Activated naive CD8-positive, alpha-beta T cell treated with anti-CD3 and anti-CD28 coated beads, Interleukin-2, amount 10 ng/mL, durations not matched to agents 7 days and 5 days (primary cell): ENCODE measurements at regions not wholly inside any gene's neighbourhood (a gene's known extent, or its start where the extent isn't known, plus 50 kb on each side); places are given as distances from the start of the nearest gene placed in this dataset.

Source experiments
- ATAC-seq: fragments of 150-1000 bp; cut with Tn5 transposase; one replicate; pipeline ENCODE4 v1.10.0; 2021; ENCODE audit warnings: low read depth, moderate library complexity
- POLR2A ChIA-PET: fragments of 350-600 bp; sonication (Branson Sonifier 250); formaldehyde crosslinking; loops from one replicate; lab custom pipeline; 2021; ENCODE audit warnings: antibody characterized with exemption; lab: Charles Lee
- DNase-seq: peaks from one replicate; pipeline ENCODE4 v3.0.0; 2021
- H3K27ac Mint-ChIP-seq: one replicate; pipeline ENCODE4 v1.8.0; 2022; ENCODE audit warnings: mild to moderate bottlenecking, mixed read lengths
- H3K27me3 Mint-ChIP-seq: one replicate; pipeline ENCODE4 v1.8.0; 2022; ENCODE audit warnings: mild to moderate bottlenecking, moderate library complexity, mixed read lengths
- H3K36me3 Mint-ChIP-seq: one replicate; pipeline ENCODE4 v1.8.0; 2021; ENCODE audit warnings: mild to moderate bottlenecking, mixed read lengths
- H3K4me1 Mint-ChIP-seq: one replicate; pipeline ENCODE4 v1.8.0; 2021; ENCODE audit warnings: mixed read lengths
- H3K4me3 Mint-ChIP-seq: one replicate; pipeline ENCODE4 v1.8.0; 2022; ENCODE audit warnings: mild to moderate bottlenecking, moderate library complexity, mixed read lengths
- H3K9me3 Mint-ChIP-seq: one replicate; pipeline ENCODE4 v1.8.0; 2021; ENCODE audit warnings: mixed read lengths

DNA sequence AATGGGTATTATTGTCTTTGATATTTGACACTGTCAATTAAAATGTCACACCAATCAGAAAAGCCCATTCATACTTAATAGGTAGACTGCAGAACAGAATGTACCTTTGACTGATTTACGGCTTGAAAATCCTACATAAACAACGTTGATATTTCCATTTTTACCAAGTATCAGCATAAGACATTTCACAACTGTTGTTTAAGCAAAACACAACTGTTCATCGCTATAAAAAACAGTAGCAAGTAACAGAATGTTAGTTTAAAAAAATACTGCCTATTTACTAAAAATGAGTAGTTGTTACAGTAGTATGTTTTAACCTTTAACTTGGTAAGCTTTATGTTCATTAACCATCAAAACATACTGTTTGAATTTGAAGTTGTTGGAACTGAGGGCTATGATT lies 1096.6 kb downstream of the PCDH17 start:
- no peaks in the 10 kb centered on the region for H3K27me3 Mint-ChIP-seq
- POLR2A ChIA-PET, result no interaction called here

DNA sequence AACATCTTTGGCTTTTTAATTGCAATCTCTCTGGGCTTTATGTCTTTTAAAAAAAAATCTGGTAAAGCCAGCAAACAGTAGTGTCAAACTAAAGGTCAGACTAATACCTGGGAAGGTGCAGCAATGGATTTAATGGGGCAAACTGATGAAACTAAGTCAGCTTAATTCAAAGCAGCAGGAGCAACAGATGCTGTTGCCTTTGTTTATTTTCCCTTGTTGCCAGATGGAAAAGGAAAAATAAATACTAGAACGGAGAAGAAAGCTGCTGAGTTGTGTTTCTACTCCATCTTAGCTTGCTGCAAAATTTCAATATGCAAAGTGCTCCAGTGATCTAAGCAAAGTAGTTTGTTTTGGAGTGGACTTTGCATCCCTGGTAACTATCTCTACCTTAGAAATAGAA lies 1097.8 kb downstream of the PCDH17 start:
- DNase-seq (no peak), ATAC-seq (no peak)
- H3K36me3 Mint-ChIP-seq, result no peaks in the 10 kb centered on the region
- H3K9me3 Mint-ChIP-seq, result no peaks in the 10 kb centered on the region
- no peak overlapping the region for H3K4me3 Mint-ChIP-seq
- H3K27ac Mint-ChIP-seq, result no peak overlapping the region
- POLR2A ChIA-PET, result no interaction called here
- H3K4me1 Mint-ChIP-seq, result no peaks in the 10 kb centered on the region
- H3K27me3 Mint-ChIP-seq, result no peaks in the 10 kb centered on the region

More for the DNA sequence above, 1096.6 kb downstream of the PCDH17 start:
- H3K9me3 Mint-ChIP-seq, result no peaks in the 10 kb centered on the region
- no peak for ATAC-seq
- DNase-seq, result no peak
- H3K36me3 Mint-ChIP-seq, result no peaks in the 10 kb centered on the region
- no peak overlapping the region for H3K4me3 Mint-ChIP-seq
- no peak overlapping the region for H3K27ac Mint-ChIP-seq
- H3K4me1 Mint-ChIP-seq, result no peaks in the 10 kb centered on the region

DNA sequence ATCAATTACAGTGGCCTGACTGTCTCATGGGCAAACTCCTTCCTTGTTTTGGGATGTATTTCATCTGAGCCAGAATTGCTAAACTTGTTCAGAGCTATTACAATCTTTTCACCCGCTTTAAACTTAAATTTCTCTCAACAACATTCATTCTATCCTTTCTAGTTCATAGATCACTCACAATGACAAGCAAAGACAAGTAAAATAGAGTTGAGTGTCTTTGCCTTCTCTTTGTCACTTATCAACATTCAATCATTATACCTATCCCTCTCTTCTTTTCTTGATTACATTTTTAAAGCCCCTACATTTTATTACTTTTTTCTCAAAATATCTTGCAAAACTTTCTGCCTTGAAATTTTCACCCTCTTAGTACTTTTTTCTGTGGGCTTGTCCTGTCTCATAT lies 1113.1 kb downstream of the PCDH17 start:
- Mint-ChIP-seq H3K36me3 (no peaks in the 10 kb centered on the region), H3K4me3 (no peak overlapping the region), H3K4me1 (no peaks in the 10 kb centered on the region), H3K27me3 (no peaks in the 10 kb centered on the region), H3K9me3 (no peaks in the 10 kb centered on the region), H3K27ac (no peak overlapping the region)
- DNase-seq, result no peak
- ATAC-seq, result no peak
- POLR2A ChIA-PET, result no interaction called here

DNA sequence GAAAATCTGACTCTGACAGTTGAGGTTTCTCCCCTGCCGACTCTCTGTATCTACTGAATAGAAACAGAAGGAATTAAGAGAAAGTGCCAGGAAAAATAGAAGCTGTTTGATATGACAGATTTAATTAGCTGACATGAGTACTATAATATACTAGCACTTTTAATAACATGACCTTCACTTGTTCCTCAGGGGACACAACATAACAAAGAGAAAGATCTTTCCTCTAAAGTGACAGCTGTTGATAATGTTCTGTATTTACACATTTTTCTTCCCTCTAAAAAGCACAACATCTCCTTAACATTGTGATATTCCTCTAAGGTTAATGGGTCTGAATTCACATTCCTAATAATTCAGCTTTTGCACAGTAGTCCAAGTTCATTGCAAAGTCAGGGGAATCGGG lies 1136.0 kb downstream of the PCDH17 start:
- no peak for ATAC-seq
- Mint-ChIP-seq H3K27ac (no peak overlapping the region), H3K9me3 (peaks cover 2% of the 10 kb centered on the region), H3K36me3 (no peaks in the 10 kb centered on the region), H3K4me1 (no peaks in the 10 kb centered on the region), H3K27me3 (no peaks in the 10 kb centered on the region), H3K4me3 (no peak overlapping the region)
- DNase-seq, result no peak
- POLR2A ChIA-PET, result no interaction called here

DNA sequence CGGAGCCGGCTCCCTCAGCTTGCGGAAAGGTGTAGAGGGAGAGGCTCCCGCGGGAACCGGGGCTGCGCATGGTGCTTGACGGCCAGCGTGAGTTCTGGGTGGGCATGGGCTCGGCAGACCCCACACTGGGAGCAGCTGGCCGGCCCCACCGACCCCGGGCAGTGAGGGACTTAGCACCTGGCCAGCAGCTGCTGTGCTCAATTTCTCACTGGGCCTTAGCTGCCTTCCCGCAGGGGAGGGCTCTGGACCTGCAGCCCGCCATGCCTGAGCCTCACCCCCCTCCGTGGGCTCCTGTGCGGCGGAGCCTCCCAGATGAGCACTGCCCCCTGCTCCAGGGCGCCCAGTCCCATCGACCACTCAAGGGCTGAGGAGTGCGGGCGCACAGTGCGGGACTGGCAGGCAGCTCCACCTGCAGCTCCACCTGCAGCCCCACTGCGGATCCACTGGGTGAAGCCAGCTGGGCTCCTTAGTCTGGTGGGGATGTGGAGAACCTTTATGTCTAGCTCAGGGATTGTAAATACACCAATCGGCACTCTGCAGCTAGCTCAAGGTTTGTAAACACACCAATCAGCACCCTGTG lies 1141.8 kb downstream of the PCDH17 start:
- Mint-ChIP-seq H3K36me3 (no peaks in the 10 kb centered on the region), H3K4me1 (no peaks in the 10 kb centered on the region), H3K4me3 (no peak overlapping the region), H3K27ac (no peak overlapping the region), H3K9me3 (peaks cover 4% of the 10 kb centered on the region), H3K27me3 (no peaks in the 10 kb centered on the region)
- no peak for ATAC-seq
- POLR2A ChIA-PET, result no interaction called here
- no peak for DNase-seq

DNA sequence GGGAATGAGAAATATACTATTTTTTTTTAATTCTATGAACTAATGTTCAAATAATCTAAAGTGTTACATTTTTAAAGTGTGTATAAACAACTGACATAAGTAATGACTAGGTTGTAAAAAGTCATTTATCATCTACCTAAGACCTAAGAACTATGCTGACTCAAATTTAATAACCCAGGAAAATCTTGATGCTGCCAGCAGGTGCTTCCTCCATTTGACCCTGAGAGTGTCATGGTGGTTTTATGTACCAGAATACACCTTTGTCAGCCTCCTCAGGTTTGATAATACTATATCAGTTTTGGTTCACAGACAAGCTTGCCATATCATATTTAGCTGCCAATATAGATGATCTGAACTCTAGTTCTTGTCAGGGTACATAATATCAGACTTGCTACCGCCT lies 1151.2 kb downstream of the PCDH17 start:
- no peaks in the 10 kb centered on the region for H3K27me3 Mint-ChIP-seq
- H3K4me1 Mint-ChIP-seq, result no peaks in the 10 kb centered on the region

DNA sequence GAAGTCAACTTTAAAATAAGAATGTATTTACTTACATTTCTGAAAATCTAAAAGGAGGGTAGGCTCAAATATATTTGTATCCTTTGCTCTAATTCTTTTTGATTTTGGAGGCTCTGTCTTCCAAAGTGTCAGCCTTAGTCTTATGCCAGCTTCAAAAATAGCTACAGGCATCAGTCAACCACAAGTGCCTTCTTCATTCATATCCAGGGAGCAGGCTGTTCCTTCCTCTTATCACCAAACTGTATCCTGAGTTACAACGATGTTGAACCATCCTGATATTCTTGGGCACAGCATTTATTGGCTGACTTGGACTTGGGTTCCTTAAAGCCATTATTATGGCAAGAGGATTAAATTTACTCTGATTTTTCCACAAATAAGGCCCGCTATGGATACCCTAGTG lies 1161.3 kb downstream of the PCDH17 start:
- POLR2A ChIA-PET, result no interaction called here
- ATAC-seq (no peak), DNase-seq (no peak)
- no peaks in the 10 kb centered on the region for H3K4me1 Mint-ChIP-seq
- H3K27ac Mint-ChIP-seq, result no peak overlapping the region
- no peaks in the 10 kb centered on the region for H3K36me3 Mint-ChIP-seq
- H3K9me3 Mint-ChIP-seq, result no peaks in the 10 kb centered on the region
- H3K4me3 Mint-ChIP-seq, result no peak overlapping the region
- no peaks in the 10 kb centered on the region for H3K27me3 Mint-ChIP-seq

More for the DNA sequence above, 1151.2 kb downstream of the PCDH17 start:
- POLR2A ChIA-PET, result no interaction called here
- peaks cover 2% of the 10 kb centered on the region for H3K9me3 Mint-ChIP-seq
- no peak overlapping the region for H3K4me3 Mint-ChIP-seq
- DNase-seq (no peak), ATAC-seq (no peak)
- H3K27ac Mint-ChIP-seq, result no peak overlapping the region
- H3K36me3 Mint-ChIP-seq, result no peaks in the 10 kb centered on the region

DNA sequence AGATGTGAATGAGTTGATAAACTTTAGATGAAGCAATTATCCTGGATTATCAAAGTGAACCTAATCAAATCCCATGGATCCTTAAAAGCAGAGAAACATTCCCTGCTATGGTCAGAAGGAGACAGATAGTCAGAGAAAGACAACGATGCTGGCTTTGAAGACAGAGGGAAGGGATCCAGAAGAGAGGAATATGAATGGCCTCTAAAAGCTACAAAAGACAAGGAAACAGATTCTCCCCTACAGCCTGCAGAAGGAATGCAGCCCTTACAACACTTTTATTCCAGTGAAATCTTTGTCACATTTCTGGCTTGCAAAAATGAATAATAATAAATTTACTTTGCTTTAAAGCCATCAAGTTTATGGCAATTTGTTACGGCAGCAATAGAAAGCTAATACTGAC lies 1164.2 kb downstream of the PCDH17 start:
- POLR2A ChIA-PET, result no interaction called here
- H3K9me3 Mint-ChIP-seq, result no peaks in the 10 kb centered on the region
- no peak overlapping the region for H3K4me3 Mint-ChIP-seq
- no peaks in the 10 kb centered on the region for H3K36me3 Mint-ChIP-seq
- no peaks in the 10 kb centered on the region for H3K4me1 Mint-ChIP-seq
- H3K27ac Mint-ChIP-seq, result no peak overlapping the region
- DNase-seq (no peak), ATAC-seq (no peak)
- H3K27me3 Mint-ChIP-seq, result no peaks in the 10 kb centered on the region

DNA sequence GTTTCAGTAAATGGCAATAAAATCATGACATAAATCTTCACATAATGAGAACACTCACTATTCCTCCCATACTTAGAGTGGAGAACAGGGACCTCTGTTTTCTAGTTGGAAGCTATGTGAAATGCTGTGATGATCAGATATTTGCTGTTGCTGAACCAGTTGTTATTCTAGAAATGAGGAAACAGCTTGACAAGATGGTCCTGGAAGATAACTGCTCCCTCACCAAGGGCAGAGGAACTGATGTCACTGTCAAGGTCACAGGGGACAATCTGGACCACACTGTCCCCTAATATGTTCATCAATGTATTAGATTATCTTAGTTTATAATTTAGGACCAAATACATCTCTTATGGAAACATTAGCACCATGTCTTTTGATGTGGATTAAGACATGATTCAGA lies 1173.3 kb downstream of the PCDH17 start:
- no peaks in the 10 kb centered on the region for H3K36me3 Mint-ChIP-seq
- no peaks in the 10 kb centered on the region for H3K9me3 Mint-ChIP-seq
- DNase-seq, result no peak
- ATAC-seq, result no peak
- H3K4me3 Mint-ChIP-seq, result no peak overlapping the region
- H3K27ac Mint-ChIP-seq, result no peak overlapping the region
- no peaks in the 10 kb centered on the region for H3K4me1 Mint-ChIP-seq
- POLR2A ChIA-PET, result no interaction called here
- no peaks in the 10 kb centered on the region for H3K27me3 Mint-ChIP-seq

DNA sequence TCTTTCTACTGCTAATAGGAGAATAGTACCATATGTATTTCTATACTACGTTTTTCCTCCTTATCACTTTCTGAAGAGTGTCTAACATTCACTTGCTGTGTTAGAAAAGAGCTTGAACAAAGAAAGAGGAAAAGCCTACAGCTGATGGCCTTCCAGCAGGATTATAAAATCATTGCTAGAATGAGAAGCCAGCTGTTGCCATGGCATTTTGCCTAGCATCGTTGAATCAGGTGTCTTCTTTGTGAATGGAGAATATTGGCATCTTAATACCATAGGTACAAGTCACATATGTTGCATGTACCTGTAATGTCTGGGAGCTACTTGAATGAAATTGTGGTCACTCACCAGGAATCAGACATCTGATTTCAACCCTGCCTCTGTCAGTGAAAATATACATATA lies 1174.9 kb downstream of the PCDH17 start:
- Mint-ChIP-seq H3K4me1 (no peaks in the 10 kb centered on the region), H3K36me3 (no peaks in the 10 kb centered on the region), H3K9me3 (no peaks in the 10 kb centered on the region), H3K27ac (no peak overlapping the region), H3K27me3 (no peaks in the 10 kb centered on the region), H3K4me3 (no peak overlapping the region)
- DNase-seq (no peak), ATAC-seq (no peak)
- POLR2A ChIA-PET, result no interaction called here

DNA sequence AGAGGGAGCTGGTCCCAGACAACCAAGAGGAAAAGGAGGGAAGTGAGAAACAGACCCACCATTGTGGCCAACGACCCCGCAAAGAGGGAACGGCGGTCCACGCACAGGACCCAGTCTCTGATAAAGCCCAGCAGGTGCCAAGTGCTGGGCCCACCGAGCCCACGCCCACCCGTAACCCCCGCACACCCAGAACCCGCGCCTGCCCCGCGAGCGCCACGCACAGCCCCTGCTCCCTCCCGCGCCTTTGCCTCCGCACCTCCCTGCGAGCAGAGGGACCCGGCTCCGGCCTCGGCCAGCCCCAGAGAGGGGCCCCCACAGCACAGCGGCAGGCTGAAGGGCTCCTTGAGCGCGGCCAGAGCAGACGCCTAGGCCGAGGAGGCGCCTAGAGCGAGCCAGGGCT lies 1192.2 kb downstream of the PCDH17 start:
- Mint-ChIP-seq H3K9me3 (peaks cover 3% of the 10 kb centered on the region), H3K27ac (no peak overlapping the region), H3K4me3 (no peak overlapping the region), H3K4me1 (no peaks in the 10 kb centered on the region), H3K27me3 (no peaks in the 10 kb centered on the region), H3K36me3 (no peaks in the 10 kb centered on the region)
- ATAC-seq (no peak), DNase-seq (no peak)
- POLR2A ChIA-PET, result no interaction called here

DNA sequence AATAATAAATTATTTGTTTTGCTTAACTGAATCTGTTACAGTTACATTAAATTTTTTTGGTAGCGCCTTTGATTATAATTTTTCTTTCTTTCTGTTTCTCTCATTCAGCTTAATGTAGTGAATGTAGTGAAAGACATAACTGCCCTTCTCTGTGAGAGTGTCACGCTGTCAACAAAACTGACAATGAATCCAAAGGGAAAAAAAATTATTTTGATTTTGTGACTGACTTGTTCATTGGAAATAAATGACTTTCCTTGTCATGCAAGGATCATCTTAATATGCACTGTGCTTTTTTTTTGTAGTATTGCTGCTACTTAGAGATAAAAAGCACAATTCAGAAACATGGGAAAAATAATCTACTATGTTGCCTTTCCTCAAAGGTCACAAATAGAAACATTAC lies 1196.4 kb downstream of the PCDH17 start:
- no peak overlapping the region for H3K4me3 Mint-ChIP-seq
- POLR2A ChIA-PET, result no interaction called here
- H3K27ac Mint-ChIP-seq, result no peak overlapping the region
- ATAC-seq (no peak), DNase-seq (no peak)
- no peaks in the 10 kb centered on the region for H3K27me3 Mint-ChIP-seq
- H3K36me3 Mint-ChIP-seq, result no peaks in the 10 kb centered on the region
- H3K9me3 Mint-ChIP-seq, result peaks cover 1% of the 10 kb centered on the region
- no peaks in the 10 kb centered on the region for H3K4me1 Mint-ChIP-seq

DNA sequence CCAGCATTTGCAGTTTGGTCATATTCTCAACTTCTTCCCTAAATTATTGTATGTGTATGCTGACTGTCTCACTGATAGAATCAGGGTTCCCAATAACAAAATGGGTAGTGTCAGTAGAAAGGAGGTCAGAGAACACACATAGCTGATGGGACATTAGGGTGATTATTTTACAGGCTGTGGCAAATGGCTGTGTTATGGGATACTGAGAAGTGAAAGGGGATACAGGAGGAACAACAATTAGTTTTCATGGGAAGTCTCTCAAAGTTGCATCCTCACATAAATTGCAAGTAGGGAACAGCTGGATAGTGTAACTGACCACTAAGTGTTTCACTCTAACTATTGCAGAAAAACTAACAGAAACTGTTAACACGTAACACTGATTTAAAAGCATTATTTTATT lies 1199.3 kb downstream of the PCDH17 start:
- POLR2A ChIA-PET, result no interaction called here
- Mint-ChIP-seq H3K9me3 (peaks cover 1% of the 10 kb centered on the region), H3K4me1 (no peaks in the 10 kb centered on the region), H3K4me3 (no peak overlapping the region), H3K27ac (no peak overlapping the region), H3K27me3 (no peaks in the 10 kb centered on the region), H3K36me3 (no peaks in the 10 kb centered on the region)
- DNase-seq, result no peak
- ATAC-seq, result no peak

DNA sequence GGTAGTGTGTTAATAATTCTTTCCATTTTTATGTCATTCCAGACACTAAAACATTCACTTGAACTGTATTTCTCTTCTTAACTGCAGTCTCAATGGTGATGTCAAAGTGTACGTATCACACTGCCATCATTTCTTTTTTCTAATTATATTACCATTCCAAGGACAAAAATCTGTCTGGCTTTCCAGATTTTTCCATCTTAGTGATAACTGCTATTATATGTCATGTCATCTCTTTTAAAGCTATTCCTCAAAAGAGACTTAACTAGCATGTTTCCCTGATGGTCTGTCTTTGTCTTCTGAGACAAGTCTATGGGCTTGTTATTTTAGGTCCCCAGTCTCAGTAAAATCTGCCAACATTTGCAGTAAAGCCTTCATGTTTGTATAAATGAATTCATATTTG lies 1207.1 kb downstream of the PCDH17 start:
- ATAC-seq (no peak), DNase-seq (no peak)
- Mint-ChIP-seq H3K36me3 (no peaks in the 10 kb centered on the region), H3K9me3 (peaks cover 2% of the 10 kb centered on the region), H3K4me1 (no peaks in the 10 kb centered on the region), H3K4me3 (no peak overlapping the region), H3K27me3 (no peaks in the 10 kb centered on the region), H3K27ac (no peak overlapping the region)
- POLR2A ChIA-PET, result no interaction called here

DNA sequence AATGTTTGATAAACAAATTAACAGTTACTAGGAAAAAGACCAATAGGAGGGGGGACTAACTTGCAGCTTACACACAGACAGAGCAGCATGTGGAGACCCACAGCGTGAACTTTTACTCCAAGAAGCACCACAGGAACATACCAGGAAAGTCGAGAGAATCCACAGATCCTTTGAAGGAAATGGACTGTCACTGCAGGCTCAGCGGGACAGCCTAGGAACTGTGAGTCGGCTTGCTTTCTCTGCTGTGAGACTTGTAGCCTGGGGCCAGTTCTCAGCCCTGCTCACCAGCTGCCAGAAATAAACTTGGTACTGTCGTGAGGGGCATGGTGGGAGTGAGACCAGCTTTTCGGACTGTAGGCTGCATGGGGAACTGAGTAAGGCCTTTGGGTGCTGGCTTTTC lies 1211.5 kb downstream of the PCDH17 start:
- Mint-ChIP-seq H3K4me1 (no peaks in the 10 kb centered on the region), H3K36me3 (no peaks in the 10 kb centered on the region), H3K27ac (no peak overlapping the region), H3K9me3 (peaks cover 9% of the 10 kb centered on the region), H3K4me3 (no peak overlapping the region), H3K27me3 (no peaks in the 10 kb centered on the region)
- no peak for DNase-seq
- POLR2A ChIA-PET, result no interaction called here
- no peak for ATAC-seq
